ENCODE measurements at regions not wholly inside any gene's neighbourhood (a gene's known extent, or its start where the extent isn't known, plus 50 kb on each side); places are given as distances from the start of the nearest gene placed in this dataset.

DNA sequence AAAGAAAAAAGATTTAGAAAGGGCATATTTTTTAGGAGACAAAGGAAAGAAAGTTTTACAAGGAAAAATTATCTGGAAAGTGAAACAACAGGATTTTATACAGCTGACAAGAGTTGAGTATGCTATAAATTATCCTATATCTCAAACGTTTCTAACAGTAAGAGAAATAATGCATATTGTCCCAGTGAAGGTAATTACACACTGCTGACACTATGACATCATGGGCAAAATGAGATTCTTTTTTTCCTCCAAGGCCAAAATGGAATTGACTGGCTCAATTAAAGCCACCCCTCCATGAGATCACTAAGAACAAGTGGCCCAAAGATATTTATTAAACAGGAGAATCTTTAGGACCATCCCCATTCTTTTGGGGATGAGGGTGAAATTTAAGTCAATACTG is 72.0 kb upstream of the CDIN1 start:
- Histone ChIP-seq H3K4me2 (ENCODE audit: low read length) (no peak overlapping the region), H3K36me3 (ENCODE audit: control insufficient read depth, low read length) (no peaks in the 10 kb centered on the region), H3K9me3 (ENCODE audit: control insufficient read depth, insufficient read depth, low read length) (no peaks in the 10 kb centered on the region), H3K4me1 (ENCODE audit: control insufficient read depth, low read length) (no peaks in the 10 kb centered on the region), H3K27me3 (ENCODE audit: control insufficient read depth, low read length) (peaks cover 17% of the 10 kb centered on the region), H4K20me1 (ENCODE audit: control insufficient read depth, insufficient read depth, low read depth, low read length) (no peaks in the 10 kb centered on the region), H3K9me2 (replicated peaks; ENCODE audit: control insufficient read depth, low read length) (no peaks in the 10 kb centered on the region), H3K27ac (ENCODE audit: low read depth, low read length) (no peak overlapping the region), H3K79me2 (ENCODE audit: control insufficient read depth, low read length) (no peaks in the 10 kb centered on the region), H3K4me3 (ENCODE audit: low read length) (no peak overlapping the region), H3F3A (ENCODE audit: control insufficient read depth, insufficient read depth) (no peaks in the 10 kb centered on the region)
- TF ChIP-seq, protein P1, sequence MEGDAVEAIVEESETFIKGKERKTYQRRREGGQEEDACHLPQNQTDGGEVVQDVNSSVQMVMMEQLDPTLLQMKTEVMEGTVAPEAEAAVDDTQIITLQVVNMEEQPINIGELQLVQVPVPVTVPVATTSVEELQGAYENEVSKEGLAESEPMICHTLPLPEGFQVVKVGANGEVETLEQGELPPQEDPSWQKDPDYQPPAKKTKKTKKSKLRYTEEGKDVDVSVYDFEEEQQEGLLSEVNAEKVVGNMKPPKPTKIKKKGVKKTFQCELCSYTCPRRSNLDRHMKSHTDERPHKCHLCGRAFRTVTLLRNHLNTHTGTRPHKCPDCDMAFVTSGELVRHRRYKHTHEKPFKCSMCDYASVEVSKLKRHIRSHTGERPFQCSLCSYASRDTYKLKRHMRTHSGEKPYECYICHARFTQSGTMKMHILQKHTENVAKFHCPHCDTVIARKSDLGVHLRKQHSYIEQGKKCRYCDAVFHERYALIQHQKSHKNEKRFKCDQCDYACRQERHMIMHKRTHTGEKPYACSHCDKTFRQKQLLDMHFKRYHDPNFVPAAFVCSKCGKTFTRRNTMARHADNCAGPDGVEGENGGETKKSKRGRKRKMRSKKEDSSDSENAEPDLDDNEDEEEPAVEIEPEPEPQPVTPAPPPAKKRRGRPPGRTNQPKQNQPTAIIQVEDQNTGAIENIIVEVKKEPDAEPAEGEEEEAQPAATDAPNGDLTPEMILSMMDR (IDR thresholded peaks at IDR 0.05; ENCODE audit: low read depth, low read length, poor library complexity, severe bottlenecking), result no peak
- no peak for TF ChIP-seq EZH2phosphoT487 (IDR thresholded peaks at IDR 0.05; ENCODE audit: borderline replicate concordance, low read length)

GRCh38 chr15:36511594-36511993 is 67.8 kb upstream of the CDIN1 start:
- no peaks in the 10 kb centered on the region for H3K9me3 ChIP-seq (ENCODE audit: control insufficient read depth, insufficient read depth, low read length)
- H3K9me2 ChIP-seq (replicated peaks; ENCODE audit: control insufficient read depth, low read length), result no peaks in the 10 kb centered on the region
- no peak overlapping the region for H3K27ac ChIP-seq (ENCODE audit: low read depth, low read length)
- H3K4me3 ChIP-seq (ENCODE audit: low read length), result no peak overlapping the region
- no peaks in the 10 kb centered on the region for H3K79me2 ChIP-seq (ENCODE audit: control insufficient read depth, low read length)
- no peaks in the 10 kb centered on the region for H3K4me1 ChIP-seq (ENCODE audit: control insufficient read depth, low read length)
- no peak overlapping the region for H3K4me2 ChIP-seq (ENCODE audit: low read length)
- no peaks in the 10 kb centered on the region for H3K36me3 ChIP-seq (ENCODE audit: control insufficient read depth, low read length)
- no peaks in the 10 kb centered on the region for H3F3A ChIP-seq (ENCODE audit: control insufficient read depth, insufficient read depth)
- TF ChIP-seq, protein P1 (IDR thresholded peaks at IDR 0.05; ENCODE audit: low read depth, low read length, poor library complexity, severe bottlenecking), result no peak
- H3K27me3 ChIP-seq (ENCODE audit: control insufficient read depth, low read length), result peaks cover 12% of the 10 kb centered on the region
- no peaks in the 10 kb centered on the region for H4K20me1 ChIP-seq (ENCODE audit: control insufficient read depth, insufficient read depth, low read depth, low read length)

DNA sequence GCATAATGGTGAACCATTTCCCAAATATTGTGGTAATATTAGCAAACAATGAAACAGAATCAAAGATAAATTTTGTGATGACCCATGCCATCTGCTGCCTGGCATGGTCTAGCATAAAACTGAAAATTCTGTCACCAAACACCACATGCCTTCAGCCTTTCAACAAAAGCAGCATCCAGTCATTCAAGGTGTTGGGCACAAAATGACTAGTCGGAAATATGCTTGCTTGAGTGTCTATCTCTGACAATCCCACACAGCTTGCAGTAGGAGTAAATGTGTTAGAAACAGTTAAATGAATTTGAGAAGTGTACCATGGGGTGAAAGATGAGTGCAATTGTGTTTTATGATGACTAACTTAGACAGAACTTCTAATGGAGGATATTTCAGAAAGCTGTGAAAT is 61.7 kb upstream of the CDIN1 start:
- Histone ChIP-seq H3K27me3 (ENCODE audit: control insufficient read depth, low read length) (no peaks in the 10 kb centered on the region), H3K9me2 (replicated peaks; ENCODE audit: control insufficient read depth, low read length) (no peaks in the 10 kb centered on the region), H3K79me2 (ENCODE audit: control insufficient read depth, low read length) (no peaks in the 10 kb centered on the region), H3K4me2 (ENCODE audit: low read length) (no peak overlapping the region), H4K20me1 (ENCODE audit: control insufficient read depth, insufficient read depth, low read depth, low read length) (no peaks in the 10 kb centered on the region), H3F3A (ENCODE audit: control insufficient read depth, insufficient read depth) (no peaks in the 10 kb centered on the region), H3K9me3 (ENCODE audit: control insufficient read depth, insufficient read depth, low read length) (no peaks in the 10 kb centered on the region), H3K36me3 (ENCODE audit: control insufficient read depth, low read length) (no peaks in the 10 kb centered on the region), H3K4me3 (ENCODE audit: low read length) (no peak overlapping the region), H3K4me1 (ENCODE audit: control insufficient read depth, low read length) (no peaks in the 10 kb centered on the region), H3K27ac (ENCODE audit: low read depth, low read length) (no peak overlapping the region)
- TF ChIP-seq, protein P1 (IDR thresholded peaks at IDR 0.05; ENCODE audit: low read depth, low read length, poor library complexity, severe bottlenecking), result no peak
- TF ChIP-seq EZH2phosphoT487 (IDR thresholded peaks at IDR 0.05; ENCODE audit: borderline replicate concordance, low read length), result no peak

GRCh38 chr15:36519067-36519466 is 60.4 kb upstream of the CDIN1 start:
- H3K9me3 ChIP-seq (ENCODE audit: control insufficient read depth, insufficient read depth, low read length), result no peaks in the 10 kb centered on the region
- no peak overlapping the region for H3K4me3 ChIP-seq (ENCODE audit: low read length)
- H3K27me3 ChIP-seq (ENCODE audit: control insufficient read depth, low read length), result no peaks in the 10 kb centered on the region
- no peaks in the 10 kb centered on the region for H3K9me2 ChIP-seq (replicated peaks; ENCODE audit: control insufficient read depth, low read length)
- no peaks in the 10 kb centered on the region for H3K79me2 ChIP-seq (ENCODE audit: control insufficient read depth, low read length)
- no peak overlapping the region for H3K27ac ChIP-seq (ENCODE audit: low read depth, low read length)
- no peak for TF ChIP-seq EZH2phosphoT487 (IDR thresholded peaks at IDR 0.05; ENCODE audit: borderline replicate concordance, low read length)
- TF ChIP-seq, protein P1 (IDR thresholded peaks at IDR 0.05; ENCODE audit: low read depth, low read length, poor library complexity, severe bottlenecking), result no peak
- H3K4me2 ChIP-seq (ENCODE audit: low read length), result no peak overlapping the region
- no peaks in the 10 kb centered on the region for H4K20me1 ChIP-seq (ENCODE audit: control insufficient read depth, insufficient read depth, low read depth, low read length)
- no peaks in the 10 kb centered on the region for H3F3A ChIP-seq (ENCODE audit: control insufficient read depth, insufficient read depth)
- H3K4me1 ChIP-seq (ENCODE audit: control insufficient read depth, low read length), result no peaks in the 10 kb centered on the region
- H3K36me3 ChIP-seq (ENCODE audit: control insufficient read depth, low read length), result no peaks in the 10 kb centered on the region
